ENCODE measurements at regions not wholly inside any gene's neighbourhood (a gene's known extent, or its start where the extent isn't known, plus 50 kb on each side); places are given as distances from the start of the nearest gene placed in this dataset.

GRCh38 chrX:55336176-55336575, 71.5 kb upstream of the PAGE3 start:
- TF ChIP-seq, protein P1, sequence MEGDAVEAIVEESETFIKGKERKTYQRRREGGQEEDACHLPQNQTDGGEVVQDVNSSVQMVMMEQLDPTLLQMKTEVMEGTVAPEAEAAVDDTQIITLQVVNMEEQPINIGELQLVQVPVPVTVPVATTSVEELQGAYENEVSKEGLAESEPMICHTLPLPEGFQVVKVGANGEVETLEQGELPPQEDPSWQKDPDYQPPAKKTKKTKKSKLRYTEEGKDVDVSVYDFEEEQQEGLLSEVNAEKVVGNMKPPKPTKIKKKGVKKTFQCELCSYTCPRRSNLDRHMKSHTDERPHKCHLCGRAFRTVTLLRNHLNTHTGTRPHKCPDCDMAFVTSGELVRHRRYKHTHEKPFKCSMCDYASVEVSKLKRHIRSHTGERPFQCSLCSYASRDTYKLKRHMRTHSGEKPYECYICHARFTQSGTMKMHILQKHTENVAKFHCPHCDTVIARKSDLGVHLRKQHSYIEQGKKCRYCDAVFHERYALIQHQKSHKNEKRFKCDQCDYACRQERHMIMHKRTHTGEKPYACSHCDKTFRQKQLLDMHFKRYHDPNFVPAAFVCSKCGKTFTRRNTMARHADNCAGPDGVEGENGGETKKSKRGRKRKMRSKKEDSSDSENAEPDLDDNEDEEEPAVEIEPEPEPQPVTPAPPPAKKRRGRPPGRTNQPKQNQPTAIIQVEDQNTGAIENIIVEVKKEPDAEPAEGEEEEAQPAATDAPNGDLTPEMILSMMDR (conservative IDR thresholded peaks at IDR 0.05 in 1 of 2, IDR thresholded peaks at IDR 0.05 in 1 of 2; ENCODE audit: extremely low read depth in 1 of 2, insufficient read depth in 1 of 2, low read depth in 1 of 2, low read length in 2 of 2): no peak
- no peak for TF ChIP-seq EZH2 (IDR thresholded peaks at IDR 0.05; ENCODE audit: borderline replicate concordance, low read length)

Measured in mammary epithelial cell (primary cell).